GM12864 (cell line): ENCODE measurements at regions not wholly inside any gene's neighbourhood (a gene's known extent, or its start where the extent isn't known, plus 50 kb on each side); places are given as distances from the start of the nearest gene placed in this dataset.

ENCODE experiments used
- DNase-seq: peaks from one replicate; pipeline ENCODE4 v3.0.0-alpha.2; 2011; ENCODE audit warnings: low read depth
- H3K4me3 ChIP-seq: 2 replicates; pipeline ENCODE4 v1.5.1; 2011; ENCODE audit warnings: mild to moderate bottlenecking, low read depth, low read length, control low read depth
- CTCF ChIP-seq: IDR thresholded peaks from 2 replicates; pipeline ENCODE4 v1.5.1; 2011; ENCODE audit warnings: low read depth, mild to moderate bottlenecking, moderate library complexity, low read length, control low read depth, inconsistent platforms; ENCODE audit errors: missing control alignments

GRCh38 chr4:155495572-155496293 is 119.0 kb upstream of the MAP9 start:
- TF ChIP-seq CTCF: no peak
- DNase-seq: no peak
- no peak overlapping the region for H3K4me3 ChIP-seq

DNA sequence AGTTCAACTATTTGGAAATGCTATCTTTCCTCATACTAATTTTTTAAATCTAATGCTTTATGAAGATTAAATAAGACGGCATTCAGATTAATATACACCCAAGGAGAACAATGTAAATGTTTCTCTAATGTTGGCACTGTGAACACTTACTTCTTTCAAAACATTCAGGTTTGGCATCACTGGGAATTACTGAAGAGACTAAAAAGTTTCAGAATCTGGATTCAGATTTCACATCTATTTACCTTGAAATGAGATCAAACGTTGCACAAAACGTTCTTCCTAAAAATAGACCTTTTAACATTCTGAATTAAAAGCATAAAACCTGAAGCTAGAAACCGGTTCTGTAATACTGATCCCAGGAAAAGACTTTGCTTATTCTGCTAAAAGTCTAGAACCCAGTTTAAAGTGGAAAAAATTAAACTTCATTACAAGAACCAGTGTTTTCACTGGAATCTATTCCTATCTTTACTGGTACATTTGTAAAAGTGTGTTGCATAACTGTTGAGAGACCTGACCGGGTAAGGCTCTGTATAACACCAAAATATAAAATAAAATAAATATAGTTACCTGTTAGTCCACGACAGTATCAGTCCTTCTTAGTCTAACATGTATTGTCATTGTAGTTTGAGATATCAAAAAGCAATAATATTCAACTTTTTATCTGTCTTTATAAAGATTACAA is 117.4 kb upstream of the MAP9 start:
- H3K4me3 ChIP-seq: no peak overlapping the region
- no peak for TF ChIP-seq CTCF
- no peak for DNase-seq

DNA sequence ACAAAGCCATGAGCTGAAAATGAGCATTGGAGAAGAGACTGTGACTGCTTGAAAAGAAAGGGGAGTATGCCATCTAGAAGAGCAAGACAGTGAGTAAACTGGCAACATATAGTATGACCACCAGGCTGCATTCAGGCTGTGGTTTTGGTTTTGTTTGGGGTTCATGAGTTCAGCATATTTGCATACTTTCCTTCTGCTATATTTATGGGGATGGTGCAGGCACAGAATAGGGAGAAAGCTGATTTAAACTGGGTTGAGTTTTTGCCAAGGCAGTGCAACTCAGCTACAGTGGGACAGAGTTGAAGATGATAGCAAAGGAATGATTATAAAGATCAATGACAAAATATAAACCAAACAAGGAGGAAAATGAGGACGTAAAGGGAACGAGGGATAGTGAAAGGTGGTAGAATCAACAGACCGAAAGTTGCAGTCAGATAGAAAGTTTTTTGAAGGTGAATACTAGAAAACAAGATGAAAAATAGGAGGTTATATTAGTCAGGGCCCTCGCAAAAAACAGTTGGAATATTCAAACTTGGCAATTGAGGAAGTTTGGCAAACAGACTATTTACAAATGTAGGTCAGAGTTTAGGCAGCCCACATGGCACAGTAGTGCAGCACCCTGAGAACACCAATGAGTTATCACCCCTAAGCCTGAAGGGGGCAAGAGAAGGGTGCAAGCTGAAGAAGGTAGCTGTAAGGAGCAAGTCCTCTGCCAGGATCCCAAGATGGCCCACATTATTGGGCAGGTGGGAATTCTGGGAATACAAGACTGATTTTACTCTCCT is 114.8 kb upstream of the MAP9 start:
- no peak overlapping the region; the same call in 1 of the 2 replicates for H3K4me3 ChIP-seq
- TF ChIP-seq CTCF: peak; percentile 4
- no peak for DNase-seq

- no peak for TF ChIP-seq CTCF
- no peak overlapping the region for H3K4me3 ChIP-seq
- DNase-seq: no peak
Observed at GRCh38 chr4:155489271-155489670, 112.5 kb upstream of the MAP9 start.

DNA sequence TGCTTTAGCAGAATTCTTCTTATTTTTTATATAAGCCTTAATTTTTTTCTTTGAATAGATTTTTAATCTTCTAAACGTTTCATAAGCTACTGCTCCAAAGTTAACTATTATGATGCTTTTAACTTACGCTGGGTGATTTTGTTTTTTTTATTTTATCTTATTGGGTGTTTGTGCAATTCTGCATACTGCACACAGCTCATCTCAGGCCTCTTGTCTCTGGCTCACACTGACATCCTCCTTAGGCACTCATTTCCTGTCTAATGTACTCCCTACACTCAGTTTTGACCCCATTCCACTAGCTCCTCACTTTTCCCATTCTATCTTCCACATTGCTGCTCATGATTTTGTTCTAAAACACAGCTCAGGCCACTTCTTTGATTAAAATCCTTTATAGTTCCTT is 111.9 kb upstream of the MAP9 start:
- no peak for TF ChIP-seq CTCF
- no peak for DNase-seq

DNA sequence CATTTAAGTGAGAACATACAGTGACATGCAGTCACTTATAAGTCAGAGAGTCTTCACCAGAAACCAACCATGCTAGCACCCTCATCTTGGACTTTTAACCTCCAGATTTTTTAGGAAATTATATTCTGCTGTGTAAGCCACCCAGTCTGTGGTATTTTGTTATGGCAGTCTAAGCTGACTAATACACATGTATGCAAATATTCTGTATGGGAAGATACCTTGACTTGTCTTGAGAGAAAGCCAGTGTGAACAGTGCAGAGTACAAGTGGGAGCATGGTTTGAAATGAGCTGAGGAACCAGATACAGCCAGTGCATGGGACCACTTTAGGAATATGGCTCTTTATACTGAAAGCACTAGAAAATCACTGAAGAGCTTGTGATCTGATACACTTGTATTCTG is 110.4 kb upstream of the MAP9 start:
- DNase-seq: no peak
- no peak overlapping the region for H3K4me3 ChIP-seq
- TF ChIP-seq CTCF: no peak

More for the DNA sequence above, 111.9 kb upstream of the MAP9 start:
- no peak overlapping the region for H3K4me3 ChIP-seq
